Stimulated activated CD8-positive, alpha-beta memory T cell treated with anti-CD3 and anti-CD28 coated beads, Interleukin-15, amount 100 ng/mL, for 1 hour (primary cell): ENCODE measurements at regions not wholly inside any gene's neighbourhood (a gene's known extent, or its start where the extent isn't known, plus 50 kb on each side); places are given as distances from the start of the nearest gene placed in this dataset.

Experiments used
- DNase-seq: peaks from one replicate; pipeline ENCODE4 v3.0.0-alpha.2; 2020; ENCODE audit warnings: low read depth

DNA sequence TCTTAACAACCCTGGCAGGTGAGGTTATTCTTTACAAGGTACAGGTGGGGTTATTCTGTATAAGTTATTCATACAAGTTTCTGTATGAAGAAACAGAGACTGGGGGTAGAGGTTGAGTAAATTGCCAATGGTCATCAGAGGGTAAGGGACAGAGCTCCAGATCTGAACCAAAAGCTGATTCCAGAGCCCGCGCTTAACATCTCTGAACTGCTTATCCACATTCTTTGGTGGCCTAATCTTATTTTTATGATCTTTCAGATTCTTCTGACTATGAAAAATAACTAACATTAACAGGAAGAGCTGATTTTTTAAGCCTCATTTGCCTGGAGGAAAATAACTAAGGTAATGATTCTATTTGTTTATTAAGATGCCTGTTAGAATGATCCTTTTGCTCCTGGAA is 63.9 kb upstream of the BARHL2 start:
- DNase-seq, result no peak

DNA sequence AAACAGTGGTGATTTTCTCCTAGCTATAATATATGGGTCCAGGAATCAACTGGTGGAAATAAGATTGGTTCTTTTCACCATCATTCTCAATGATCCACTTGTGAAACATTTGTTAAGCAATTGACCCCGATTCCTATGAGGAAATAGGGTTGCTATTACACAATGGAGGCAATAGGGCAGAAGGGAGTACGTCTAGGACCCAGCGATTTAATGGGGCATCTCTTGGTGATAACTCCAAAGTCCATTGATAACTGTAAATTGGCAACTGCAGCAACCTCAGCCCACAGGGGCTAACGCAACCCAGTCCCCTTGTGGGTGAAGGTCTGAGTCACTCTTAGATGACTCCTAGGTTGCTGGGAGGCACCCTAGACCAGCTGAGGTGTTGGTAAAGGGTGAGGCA is 62.5 kb upstream of the BARHL2 start:
- DNase-seq, result no peak

- no peak for DNase-seq
Measured at GRCh38 chr1:90778486-90778885, 61.4 kb upstream of the BARHL2 start.

GRCh38 chr1:90773812-90774211 is 56.7 kb upstream of the BARHL2 start:
- no peak for DNase-seq

- DNase-seq, result no peak
Measured at GRCh38 chr1:90768826-90769225, 51.7 kb upstream of the BARHL2 start.

- no peak for DNase-seq
Measured at GRCh38 chr1:90768098-90768497, 51.0 kb upstream of the BARHL2 start.
